Type B pancreatic cell (in vitro differentiated cells): ENCODE measurements at regions not wholly inside any gene's neighbourhood (a gene's known extent, or its start where the extent isn't known, plus 50 kb on each side); places are given as distances from the start of the nearest gene placed in this dataset.

Experiments used
- DNase-seq: peaks from one replicate; pipeline ENCODE4 v3.0.0; 2021; ENCODE audit warnings: mixed read lengths; ENCODE audit not compliant: unreplicated experiment; ENCODE audit errors: extremely low spot score
- H3K27ac Mint-ChIP-seq: 2 replicates; pipeline ENCODE4 v1.8.0; 2021; ENCODE audit warnings: mild to moderate bottlenecking, mixed read lengths
- H3K27me3 Mint-ChIP-seq: 2 replicates; pipeline ENCODE4 v1.8.0; 2021; ENCODE audit warnings: mixed read lengths
- H3K36me3 Mint-ChIP-seq: 2 replicates; pipeline ENCODE4 v1.8.0; 2021; ENCODE audit warnings: mixed read lengths
- H3K4me1 Mint-ChIP-seq: one replicate; pipeline ENCODE4 v1.8.0; 2021; ENCODE audit warnings: mixed read lengths; ENCODE audit not compliant: unreplicated experiment
- H3K4me3 Mint-ChIP-seq: 2 replicates; pipeline ENCODE4 v1.8.0; 2021; ENCODE audit warnings: mild to moderate bottlenecking, mixed read lengths
- H3K9me3 Mint-ChIP-seq: 2 replicates; pipeline ENCODE4 v1.8.0; 2021; ENCODE audit warnings: mixed read lengths
- CTCF ChIP-seq: fragments of 200-600 bp; sonication (generic); conservative IDR thresholded peaks from 2 replicates; pipeline ENCODE4 v1.5.0; 2021; ENCODE audit warnings: antibody characterized with exemption, mild to moderate bottlenecking

DNA sequence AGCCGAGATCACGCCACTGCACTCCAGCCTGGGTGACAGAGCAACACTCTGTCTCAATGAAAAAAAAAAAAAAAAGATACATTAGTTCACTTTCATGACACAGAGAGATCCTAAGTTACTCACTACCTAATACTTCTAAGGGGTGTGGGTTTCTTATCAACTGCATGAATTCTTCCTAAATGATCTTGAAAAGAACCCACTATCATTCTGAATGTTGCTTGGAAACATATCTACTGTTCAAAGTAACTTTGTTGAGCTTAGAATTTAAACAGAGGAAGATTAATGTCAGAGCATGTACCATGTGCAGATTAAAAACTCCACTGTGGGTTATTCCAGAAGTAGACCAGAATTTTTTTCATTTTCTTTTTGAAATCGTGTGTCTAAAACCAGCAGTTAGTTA is 241.5 kb downstream of the LTN1 start:
- H3K36me3 Mint-ChIP-seq: no peaks in the 10 kb centered on the region
- no peaks in the 10 kb centered on the region for H3K27me3 Mint-ChIP-seq
- no peaks in the 10 kb centered on the region for H3K4me1 Mint-ChIP-seq
- H3K4me3 Mint-ChIP-seq: no peak overlapping the region
- DNase-seq: no peak
- TF ChIP-seq CTCF: no peak
- no peak overlapping the region for H3K27ac Mint-ChIP-seq
- no peaks in the 10 kb centered on the region for H3K9me3 Mint-ChIP-seq

DNA sequence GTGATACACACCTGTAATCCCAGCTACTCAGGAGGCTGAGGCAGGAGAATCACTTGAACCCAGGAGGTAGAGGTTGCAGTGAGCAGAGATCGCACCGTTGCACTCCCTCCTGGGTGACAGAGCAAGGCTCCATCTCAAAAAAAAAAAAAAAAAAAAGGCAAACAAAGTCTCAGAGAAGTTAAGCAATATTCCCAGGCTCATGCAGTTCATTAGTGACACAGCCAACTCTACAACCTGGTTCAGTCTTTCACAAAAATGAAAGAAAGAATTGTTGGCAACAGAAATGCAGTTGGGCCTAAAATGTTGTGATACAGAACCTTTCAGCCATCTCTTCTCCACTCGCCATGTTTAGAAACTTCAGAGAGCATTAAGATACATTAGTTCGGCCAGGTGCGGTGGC is 242.1 kb downstream of the LTN1 start:
- TF ChIP-seq CTCF: no peak
- no peak for DNase-seq
- Mint-ChIP-seq H3K4me3 (no peak overlapping the region), H3K36me3 (no peaks in the 10 kb centered on the region), H3K9me3 (no peaks in the 10 kb centered on the region), H3K27me3 (no peaks in the 10 kb centered on the region), H3K27ac (no peak overlapping the region), H3K4me1 (no peaks in the 10 kb centered on the region)

GRCh38 chr21:28749536-28749935 is 243.1 kb downstream of the LTN1 start:
- Mint-ChIP-seq H3K27me3 (no peaks in the 10 kb centered on the region), H3K4me1 (no peaks in the 10 kb centered on the region), H3K27ac (no peak overlapping the region), H3K36me3 (no peaks in the 10 kb centered on the region), H3K4me3 (no peak overlapping the region), H3K9me3 (no peaks in the 10 kb centered on the region)
- no peak for DNase-seq
- TF ChIP-seq CTCF: no peak

- H3K4me1 Mint-ChIP-seq: no peaks in the 10 kb centered on the region
- TF ChIP-seq CTCF: no peak
- H3K36me3 Mint-ChIP-seq: no peaks in the 10 kb centered on the region
- no peak for DNase-seq
- no peak overlapping the region for H3K27ac Mint-ChIP-seq
- H3K4me3 Mint-ChIP-seq: no peak overlapping the region
- H3K27me3 Mint-ChIP-seq: no peaks in the 10 kb centered on the region
- no peaks in the 10 kb centered on the region for H3K9me3 Mint-ChIP-seq
Measured at GRCh38 chr21:28747464-28747863, 245.2 kb downstream of the LTN1 start.

DNA sequence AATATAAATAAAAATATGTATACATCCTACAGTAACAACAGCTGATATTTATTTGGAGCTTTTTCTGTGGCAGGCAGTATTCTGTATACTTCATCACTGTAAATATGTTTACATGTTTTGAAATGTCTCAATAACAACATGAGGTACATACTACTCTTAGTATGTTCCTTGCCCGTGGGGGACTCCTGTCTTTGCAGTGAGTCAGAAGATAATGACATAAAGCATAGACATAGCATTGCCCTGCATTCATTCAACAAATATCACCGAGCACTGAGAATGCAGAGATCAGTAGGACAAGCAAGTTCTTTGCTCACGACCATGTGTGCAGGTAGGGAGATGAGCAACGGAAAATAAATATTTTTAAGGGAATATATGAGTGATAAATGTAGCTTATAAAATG is 246.5 kb downstream of the LTN1 start:
- Mint-ChIP-seq H3K9me3 (no peaks in the 10 kb centered on the region), H3K36me3 (no peaks in the 10 kb centered on the region), H3K27me3 (no peaks in the 10 kb centered on the region), H3K27ac (no peak overlapping the region), H3K4me1 (no peaks in the 10 kb centered on the region), H3K4me3 (no peak overlapping the region)
- DNase-seq: no peak
- no peak for TF ChIP-seq CTCF
